ENCODE measurements at regions not wholly inside any gene's neighbourhood (a gene's known extent, or its start where the extent isn't known, plus 50 kb on each side); places are given as distances from the start of the nearest gene placed in this dataset.

- TF ChIP-seq CTCF (conservative IDR thresholded peaks at IDR 0.05) (no peak), EZH2 (IDR thresholded peaks at IDR 0.05; ENCODE audit: low read depth) (no peak)
These were observed 94.0 kb upstream of the SPATA12 start for GRCh38 chr3:56966509-56966908.
